ENCODE measurements at regions not wholly inside any gene's neighbourhood (a gene's known extent, or its start where the extent isn't known, plus 50 kb on each side); places are given as distances from the start of the nearest gene placed in this dataset.
"Not testable (repeated sequence)": the region's sequence is repeated elsewhere in the genome, so short reads cannot be mapped to it uniquely, and the experiment has no call there.

DNA sequence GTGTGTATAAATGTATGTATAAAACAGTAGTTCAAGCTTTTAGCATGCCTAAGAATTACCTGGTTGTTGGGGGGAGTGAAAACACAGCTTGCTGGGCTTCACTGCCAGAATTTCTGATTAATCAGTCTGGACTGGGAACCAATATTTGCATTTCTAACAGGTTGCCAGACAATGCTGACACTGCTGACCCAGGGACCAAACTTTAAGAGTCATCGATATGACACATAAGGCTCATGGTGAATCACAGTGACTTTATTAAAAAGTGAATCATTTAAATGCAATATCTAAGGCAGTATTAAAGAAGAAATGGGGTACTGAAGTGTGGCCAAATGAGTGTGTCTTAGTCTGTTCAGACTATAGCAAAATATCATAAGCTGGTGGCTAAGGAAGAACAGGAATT lies 195.9 kb upstream of the DTNA start:
- no peak for DNase-seq (ENCODE audit: low read depth)
- no peak overlapping the region for H3K4me3 ChIP-seq (ENCODE audit: low read depth, low read length)
- H3K27me3 ChIP-seq (ENCODE audit: control insufficient read depth, insufficient read depth, low read length): no peaks in the 10 kb centered on the region
- TF ChIP-seq, protein P1, sequence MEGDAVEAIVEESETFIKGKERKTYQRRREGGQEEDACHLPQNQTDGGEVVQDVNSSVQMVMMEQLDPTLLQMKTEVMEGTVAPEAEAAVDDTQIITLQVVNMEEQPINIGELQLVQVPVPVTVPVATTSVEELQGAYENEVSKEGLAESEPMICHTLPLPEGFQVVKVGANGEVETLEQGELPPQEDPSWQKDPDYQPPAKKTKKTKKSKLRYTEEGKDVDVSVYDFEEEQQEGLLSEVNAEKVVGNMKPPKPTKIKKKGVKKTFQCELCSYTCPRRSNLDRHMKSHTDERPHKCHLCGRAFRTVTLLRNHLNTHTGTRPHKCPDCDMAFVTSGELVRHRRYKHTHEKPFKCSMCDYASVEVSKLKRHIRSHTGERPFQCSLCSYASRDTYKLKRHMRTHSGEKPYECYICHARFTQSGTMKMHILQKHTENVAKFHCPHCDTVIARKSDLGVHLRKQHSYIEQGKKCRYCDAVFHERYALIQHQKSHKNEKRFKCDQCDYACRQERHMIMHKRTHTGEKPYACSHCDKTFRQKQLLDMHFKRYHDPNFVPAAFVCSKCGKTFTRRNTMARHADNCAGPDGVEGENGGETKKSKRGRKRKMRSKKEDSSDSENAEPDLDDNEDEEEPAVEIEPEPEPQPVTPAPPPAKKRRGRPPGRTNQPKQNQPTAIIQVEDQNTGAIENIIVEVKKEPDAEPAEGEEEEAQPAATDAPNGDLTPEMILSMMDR (IDR thresholded peaks at IDR 0.05; ENCODE audit: insufficient read depth, low read length, poor library complexity, severe bottlenecking): no peak
- H3K36me3 ChIP-seq (ENCODE audit: control insufficient read depth, insufficient read depth, low read length): no peaks in the 10 kb centered on the region

DNA sequence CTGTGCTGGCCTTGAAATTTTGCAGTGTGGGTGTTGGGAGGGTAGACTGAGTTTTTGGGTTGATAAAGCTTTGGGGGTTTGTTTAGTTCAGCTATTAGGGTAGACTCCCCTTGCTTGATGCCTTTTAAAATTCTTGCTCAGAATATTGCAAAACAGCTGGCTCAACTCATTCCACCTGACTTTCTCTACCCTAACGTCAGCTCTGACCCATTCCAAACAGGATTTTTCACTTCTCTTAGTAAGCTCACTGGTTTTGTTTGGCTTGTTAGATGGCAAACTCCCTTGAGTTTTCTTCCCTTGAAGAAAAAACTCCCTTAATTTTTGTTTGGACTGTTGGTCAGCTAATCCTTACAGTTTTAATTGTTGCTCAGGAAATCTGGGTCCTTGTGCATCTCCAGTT lies 195.1 kb upstream of the DTNA start:
- TF ChIP-seq, protein P1 (IDR thresholded peaks at IDR 0.05; ENCODE audit: insufficient read depth, low read length, poor library complexity, severe bottlenecking): no peak
- no peak for DNase-seq (ENCODE audit: low read depth)
- no peak overlapping the region for H3K4me3 ChIP-seq (ENCODE audit: low read depth, low read length)
- no peaks in the 10 kb centered on the region for H3K36me3 ChIP-seq (ENCODE audit: control insufficient read depth, insufficient read depth, low read length)
- H3K27me3 ChIP-seq (ENCODE audit: control insufficient read depth, insufficient read depth, low read length): no peaks in the 10 kb centered on the region

DNA sequence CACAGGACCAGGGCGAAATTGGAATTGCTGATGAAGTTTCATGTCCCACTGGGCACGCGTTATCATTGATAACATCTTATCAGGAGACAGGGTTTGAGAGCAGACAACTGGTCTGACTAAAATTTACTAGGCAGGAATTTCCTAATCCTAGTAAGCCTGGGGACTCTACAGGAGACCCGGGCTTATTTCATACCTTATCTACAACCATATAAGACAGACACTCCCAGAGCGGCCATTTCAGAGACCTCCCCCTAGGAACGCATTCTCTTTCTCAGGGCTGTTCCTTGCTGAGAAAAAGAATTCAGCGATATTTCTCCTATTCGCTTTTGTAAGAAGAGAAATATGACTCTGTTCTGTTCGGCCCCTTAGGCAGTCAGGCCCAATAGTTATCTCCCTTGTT lies 193.7 kb upstream of the DTNA start:
- H3K27me3 ChIP-seq (ENCODE audit: control insufficient read depth, insufficient read depth, low read length); H3K4me3 ChIP-seq (ENCODE audit: low read depth, low read length); DNase-seq (ENCODE audit: low read depth); H3K36me3 ChIP-seq (ENCODE audit: control insufficient read depth, insufficient read depth, low read length): not testable (repeated sequence)

DNA sequence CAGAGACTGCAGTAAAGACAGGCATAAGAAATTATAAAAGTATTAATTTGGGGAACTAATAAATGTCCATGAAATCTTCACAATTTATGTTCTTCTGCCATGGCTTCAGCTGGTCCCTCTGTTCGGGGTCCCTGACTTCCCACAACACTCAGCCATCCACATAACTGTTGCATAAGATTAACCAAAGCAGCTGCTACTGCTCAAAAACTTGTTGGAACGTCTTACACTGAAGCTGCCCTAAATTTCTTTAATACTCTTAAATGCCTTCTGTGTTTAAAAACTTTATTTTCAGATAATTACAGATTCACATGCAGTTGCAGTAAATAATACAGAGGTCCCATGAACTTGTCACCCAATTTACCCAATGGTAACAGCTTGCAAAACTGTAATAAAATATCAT lies 193.1 kb upstream of the DTNA start:
- H3K27me3 ChIP-seq (ENCODE audit: control insufficient read depth, insufficient read depth, low read length): not testable (repeated sequence)

DNA sequence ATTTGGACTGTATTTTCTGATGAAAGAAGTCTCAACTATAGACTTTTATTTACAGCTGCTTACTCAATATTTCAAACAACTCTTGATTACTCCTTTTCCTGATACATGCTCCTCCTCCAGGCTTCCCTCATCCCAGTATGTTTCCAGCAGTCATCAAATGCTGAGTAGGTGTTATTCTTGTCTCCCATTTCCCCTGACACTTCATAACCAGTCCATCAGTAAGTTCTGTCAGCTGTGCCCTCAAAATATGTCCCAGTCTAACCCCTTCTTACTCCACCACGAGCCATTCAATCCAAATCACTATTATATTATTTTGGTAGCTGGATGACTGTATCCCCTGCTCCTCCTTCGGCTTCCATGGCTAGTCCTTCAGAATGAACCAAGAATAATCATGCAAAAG lies 189.1 kb upstream of the DTNA start:
- TF ChIP-seq, protein P1 (IDR thresholded peaks at IDR 0.05; ENCODE audit: insufficient read depth, low read length, poor library complexity, severe bottlenecking): no peak
- Histone ChIP-seq H3K4me3 (ENCODE audit: low read depth, low read length) (no peak overlapping the region), H3K27me3 (ENCODE audit: control insufficient read depth, insufficient read depth, low read length) (no peaks in the 10 kb centered on the region), H3K36me3 (ENCODE audit: control insufficient read depth, insufficient read depth, low read length) (no peaks in the 10 kb centered on the region)
- DNase-seq (ENCODE audit: low read depth): no peak

More for the DNA sequence above, 193.1 kb upstream of the DTNA start:
- H3K4me3 ChIP-seq (ENCODE audit: low read depth, low read length); DNase-seq (ENCODE audit: low read depth); H3K36me3 ChIP-seq (ENCODE audit: control insufficient read depth, insufficient read depth, low read length): not testable (repeated sequence)

DNA sequence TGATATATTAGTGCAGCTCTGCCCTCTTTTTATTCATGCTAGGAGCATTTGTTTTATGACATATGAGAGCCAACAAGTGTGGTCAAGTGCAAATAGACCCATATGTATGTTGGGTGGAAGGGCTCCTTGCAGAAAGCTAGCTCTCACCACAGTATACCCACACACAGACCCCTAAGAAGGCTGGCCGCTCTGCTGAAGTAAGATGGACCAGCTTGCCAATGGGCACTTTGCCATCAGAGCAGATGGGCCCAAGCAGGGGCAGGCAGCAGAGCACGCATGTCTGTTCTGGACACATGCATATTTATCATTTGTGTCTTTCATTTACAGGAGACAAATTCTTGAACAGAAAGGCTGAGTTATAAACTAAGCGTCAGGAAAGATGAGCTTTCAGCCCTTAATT lies 187.5 kb upstream of the DTNA start:
- TF ChIP-seq, protein P1 (IDR thresholded peaks at IDR 0.05; ENCODE audit: insufficient read depth, low read length, poor library complexity, severe bottlenecking): no peak
- no peaks in the 10 kb centered on the region for H3K36me3 ChIP-seq (ENCODE audit: control insufficient read depth, insufficient read depth, low read length)
- no peak overlapping the region for H3K4me3 ChIP-seq (ENCODE audit: low read depth, low read length)
- no peaks in the 10 kb centered on the region for H3K27me3 ChIP-seq (ENCODE audit: control insufficient read depth, insufficient read depth, low read length)
- DNase-seq (ENCODE audit: low read depth): no peak

DNA sequence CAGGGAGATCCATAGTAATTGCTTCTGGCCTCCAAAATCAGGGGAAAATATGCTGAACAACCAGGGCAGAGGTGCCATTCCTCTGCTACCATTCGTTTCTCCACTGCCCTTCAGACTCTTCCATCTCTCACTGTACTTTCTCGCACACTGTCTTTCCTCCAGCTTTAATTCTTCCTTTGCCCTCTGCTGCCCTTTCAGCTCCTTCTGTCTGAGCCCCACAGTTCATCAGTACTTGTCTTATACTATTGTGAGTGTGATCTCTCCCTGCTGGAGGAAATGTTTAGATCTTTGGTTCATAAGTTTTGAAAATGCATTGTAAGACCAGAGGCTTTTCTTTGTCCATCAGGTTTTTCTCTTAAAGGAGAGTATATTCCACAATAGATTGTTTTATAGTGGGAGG lies 184.9 kb upstream of the DTNA start:
- DNase-seq (ENCODE audit: low read depth): no peak
- TF ChIP-seq, protein P1 (IDR thresholded peaks at IDR 0.05; ENCODE audit: insufficient read depth, low read length, poor library complexity, severe bottlenecking): no peak
- Histone ChIP-seq H3K36me3 (ENCODE audit: control insufficient read depth, insufficient read depth, low read length) (no peaks in the 10 kb centered on the region), H3K27me3 (ENCODE audit: control insufficient read depth, insufficient read depth, low read length) (no peaks in the 10 kb centered on the region), H3K4me3 (ENCODE audit: low read depth, low read length) (no peak overlapping the region)

Measured in kidney epithelial cell (primary cell).